CD14-positive monocyte (primary cell): ENCODE measurements at regions not wholly inside any gene's neighbourhood (a gene's known extent, or its start where the extent isn't known, plus 50 kb on each side); places are given as distances from the start of the nearest gene placed in this dataset.

Experiments used
- DNase-seq, 3 donors: peaks; one replicate each; pipeline ENCODE4 v3.0.0-alpha.2; 2011 to 2022
- H2AFZ ChIP-seq: 2 replicates; pipeline ENCODE4 v1.6.0; 2012; ENCODE audit warnings: mild to moderate bottlenecking, low read depth, low read length, inconsistent platforms; ENCODE audit not compliant: insufficient read depth, poor library complexity, severe bottlenecking
- H3K27ac ChIP-seq, 2 donors: 1 replicate in 1 of 2; 2 replicates in 1 of 2; pipeline ENCODE4 v1.5.1; 2012 to 2013; ENCODE audit warnings: low read length in 2 of 2, control low read depth in 1 of 2, inconsistent platforms in 1 of 2, low read depth in 1 of 2, mild to moderate bottlenecking in 1 of 2
- H3K27me3 ChIP-seq, 2 donors: one replicate each; pipeline versions ENCODE4 v1.6.0 to v1.6.1; 2011 to 2013; ENCODE audit warnings: low read length in 2 of 2; ENCODE audit not compliant: control insufficient read depth in 2 of 2, insufficient read depth in 2 of 2
- H3K36me3 ChIP-seq, 2 donors: replicated peaks in 1 of 2; 1 replicate in 1 of 2; 2 replicates in 1 of 2; pipeline versions ENCODE4 v1.5.1 to v1.6.1; 2012 to 2013; ENCODE audit warnings: low read length in 2 of 2, control low read depth in 1 of 2, inconsistent platforms in 1 of 2, mild to moderate bottlenecking in 1 of 2; ENCODE audit not compliant: insufficient read depth in 2 of 2, control insufficient read depth in 1 of 2
- H3K4me1 ChIP-seq, 2 donors: 1 replicate in 1 of 2; 2 replicates in 1 of 2; pipeline versions ENCODE4 v1.5.1 to v1.6.1; 2012 to 2013; ENCODE audit warnings: low read length in 2 of 2, control low read depth in 1 of 2, inconsistent platforms in 1 of 2, mild to moderate bottlenecking in 1 of 2, moderate library complexity in 1 of 2; ENCODE audit not compliant: insufficient read depth in 2 of 2, control insufficient read depth in 1 of 2
- H3K4me2 ChIP-seq: replicated peaks from 2 replicates; pipeline ENCODE3; 2012; ENCODE audit warnings: low read length, moderate library complexity, mild to moderate bottlenecking; ENCODE audit not compliant: poor library complexity, severe bottlenecking; ENCODE audit errors: extremely low read depth
- H3K4me3 ChIP-seq, 3 experiments: fragments of 200-600 bp in 1 of 3; sonication (generic) in 1 of 3; replicated peaks in 1 of 3; 1 replicate in 2 of 3; 2 replicates in 1 of 3; pipeline ENCODE4 v1.5.1; 2011 to 2013; ENCODE audit warnings: low read length in 3 of 3, mild to moderate bottlenecking in 3 of 3, control low read depth in 2 of 3, low read depth in 2 of 3, inconsistent platforms in 1 of 3, moderate library complexity in 1 of 3
- H3K79me2 ChIP-seq: 2 replicates; pipeline ENCODE4 v1.6.0; 2012; ENCODE audit warnings: mild to moderate bottlenecking, control low read depth, inconsistent platforms, low read length, moderate library complexity; ENCODE audit not compliant: insufficient read depth
- H3K9ac ChIP-seq: 2 replicates; pipeline ENCODE4 v1.6.0; 2017; ENCODE audit warnings: low read length, mild to moderate bottlenecking; ENCODE audit not compliant: insufficient read depth, poor library complexity, severe bottlenecking
- H3K9me3 ChIP-seq, 2 donors: replicated peaks in 1 of 2; 1 replicate in 1 of 2; 2 replicates in 1 of 2; pipeline versions ENCODE4 v1.5.1 to v1.6.1; 2012 to 2013; ENCODE audit warnings: low read length in 2 of 2, control low read depth in 1 of 2; ENCODE audit not compliant: control insufficient read depth in 1 of 2, insufficient read depth in 1 of 2
- H4K20me1 ChIP-seq: 2 replicates; pipeline ENCODE4 v1.6.0; 2012; ENCODE audit warnings: mild to moderate bottlenecking, low read length, control low read depth, moderate library complexity; ENCODE audit not compliant: insufficient read depth
- H3K27ac Mint-ChIP-seq, 7 donors: one replicate each; pipeline ENCODE4 v1.8.0; 2020; ENCODE audit warnings: mild to moderate bottlenecking in 7 of 7, mixed read lengths in 7 of 7, moderate library complexity in 6 of 7, inconsistent platforms in 2 of 7
- H3K27me3 Mint-ChIP-seq, 3 donors: one replicate each; pipeline ENCODE4 v1.8.0; 2021 to 2022; ENCODE audit warnings: low read depth in 3 of 3, mild to moderate bottlenecking in 3 of 3, mixed read lengths in 3 of 3, moderate library complexity in 3 of 3, inconsistent platforms in 1 of 3
- H3K36me3 Mint-ChIP-seq, 2 donors: one replicate each; pipeline ENCODE4 v1.8.0; 2020; ENCODE audit warnings: mixed read lengths in 2 of 2, inconsistent platforms in 1 of 2, mild to moderate bottlenecking in 1 of 2
- H3K4me1 Mint-ChIP-seq: one replicate; pipeline ENCODE4 v1.8.0; 2020; ENCODE audit warnings: mild to moderate bottlenecking, mixed read lengths
- H3K4me3 Mint-ChIP-seq, 2 donors: one replicate each; pipeline ENCODE4 v1.8.0; 2020; ENCODE audit warnings: mild to moderate bottlenecking in 2 of 2, mixed read lengths in 2 of 2, moderate library complexity in 1 of 2
- H3K9me3 Mint-ChIP-seq, 7 donors: one replicate each; pipeline ENCODE4 v1.8.0; 2020 to 2022; ENCODE audit warnings: mixed read lengths in 7 of 7, mild to moderate bottlenecking in 6 of 7, moderate library complexity in 6 of 7, inconsistent platforms in 2 of 7
- CTCF ChIP-seq: fragments of 200-600 bp; IDR thresholded peaks from one replicate; pipeline ENCODE4 v1.8.0; 2022; ENCODE audit warnings: antibody characterized with exemption, mild to moderate bottlenecking
- WGBS: methylation state at CpG from one replicate; pipeline ENCODE4 v1.1.5; 2013; ENCODE audit warnings: missing lambda C conversion rate; ENCODE audit not compliant: insufficient coverage; 5-methylcytosine and 5-hydroxymethylcytosine counted together
- intact Hi-C, 2 donors: fragments of 100-400 bp; cut with micrococcal nuclease; formaldehyde crosslinking; loops; one replicate each; pipeline versions ENCODE4 v1.15.0 to v1.15.1; 2023

GRCh38 chr6:156028335-156029131 is 572.9 kb upstream of the NOX3 start:
- peaks cover 11% of the 10 kb centered on the region for H3K4me1 Mint-ChIP-seq
- intact Hi-C loops = no loop called here
- H3K27me3 Mint-ChIP-seq = no peaks in the 10 kb centered on the region
- peak overlapping the region in 1 of 7 donors; percentile 22 for H3K27ac Mint-ChIP-seq
- H3K36me3 ChIP-seq = no peaks in the 10 kb centered on the region
- H3K9me3 Mint-ChIP-seq = peaks cover 11 to 22% (median 14%) of the 10 kb centered on the region in 7 donors
- 32% methylated on average over 4 of the region's 15 CpGs for WGBS
- no peak overlapping the region for H3K4me2 ChIP-seq
- no peak overlapping the region for H2AFZ ChIP-seq
- H3K27ac ChIP-seq = no peak overlapping the region
- peaks cover 0 to 5% of the 10 kb centered on the region in 2 donors for H3K4me1 ChIP-seq
- no peaks in the 10 kb centered on the region for H3K79me2 ChIP-seq
- H4K20me1 ChIP-seq = no peaks in the 10 kb centered on the region
- TF ChIP-seq CTCF = no peak
- no peaks in the 10 kb centered on the region for H3K27me3 ChIP-seq
- H3K9ac ChIP-seq = no peak overlapping the region
- no peak for DNase-seq
- no peak overlapping the region for H3K4me3 ChIP-seq
- H3K36me3 Mint-ChIP-seq = no peaks in the 10 kb centered on the region
- peak overlapping the region in 1 of 2 donors; percentile 50 for H3K4me3 Mint-ChIP-seq
- peaks cover 5 to 21% of the 10 kb centered on the region in 2 donors for H3K9me3 ChIP-seq

- peaks cover 14% of the 10 kb centered on the region for H3K4me1 Mint-ChIP-seq
- H3K4me3 ChIP-seq = no peak overlapping the region
- no peaks in the 10 kb centered on the region for H3K27me3 ChIP-seq
- no peaks in the 10 kb centered on the region for H3K27me3 Mint-ChIP-seq
- no peaks in the 10 kb centered on the region for H3K36me3 ChIP-seq
- H3K4me2 ChIP-seq = no peak overlapping the region
- H3K9me3 ChIP-seq = peaks cover 3 to 9% of the 10 kb centered on the region in 2 donors
- no peak overlapping the region for H3K9ac ChIP-seq
- no peaks in the 10 kb centered on the region for H4K20me1 ChIP-seq
- H3K27ac ChIP-seq = no peak overlapping the region
- peaks cover 0 to 5% of the 10 kb centered on the region in 2 donors for H3K4me1 ChIP-seq
- DNase-seq = no peak
- no peak for TF ChIP-seq CTCF
- H3K27ac Mint-ChIP-seq = no peak overlapping the region
- H2AFZ ChIP-seq = no peak overlapping the region
- 27% methylated on average over 2 of the region's 3 CpGs for WGBS
- H3K36me3 Mint-ChIP-seq = no peaks in the 10 kb centered on the region
- H3K4me3 Mint-ChIP-seq = no peak overlapping the region
- H3K79me2 ChIP-seq = no peaks in the 10 kb centered on the region
- intact Hi-C loops = no loop called here
- peaks cover 8 to 22% (median 11%) of the 10 kb centered on the region in 7 donors for H3K9me3 Mint-ChIP-seq
Measured at GRCh38 chr6:156027248-156027626, 571.6 kb upstream of the NOX3 start.
